GM21447 (cell line): ENCODE measurements at regions not wholly inside any gene's neighbourhood (a gene's known extent, or its start where the extent isn't known, plus 50 kb on each side); places are given as distances from the start of the nearest gene placed in this dataset.
A peak's percentile ranks its signal among the peaks of the same experiment; 100 is the strongest.

Experiments used
- ATAC-seq: cut with Tn5 transposase; IDR thresholded peaks from one replicate; pipeline ENCODE4 v1.9.1; 2021; ENCODE audit not compliant: unreplicated experiment

DNA sequence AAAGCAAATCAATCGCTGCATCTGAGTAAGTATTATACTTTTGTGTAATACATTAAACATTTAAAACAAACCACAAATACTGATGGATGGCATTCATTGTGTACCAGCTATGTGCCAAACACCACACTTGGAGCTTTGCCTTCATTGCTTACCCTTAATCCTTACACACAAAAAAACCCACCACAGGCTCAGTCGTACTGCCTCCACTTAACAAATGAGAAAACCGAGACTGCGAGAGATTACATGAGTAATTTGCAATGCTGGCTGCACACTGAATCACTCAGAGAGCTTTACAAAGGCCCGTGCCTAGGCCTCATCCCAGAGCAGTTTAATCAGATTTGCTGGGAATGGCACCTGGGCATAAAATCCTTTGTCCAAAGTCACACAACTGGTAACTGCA is 130.5 kb downstream of the EDN1 start:
- no peak for ATAC-seq

DNA sequence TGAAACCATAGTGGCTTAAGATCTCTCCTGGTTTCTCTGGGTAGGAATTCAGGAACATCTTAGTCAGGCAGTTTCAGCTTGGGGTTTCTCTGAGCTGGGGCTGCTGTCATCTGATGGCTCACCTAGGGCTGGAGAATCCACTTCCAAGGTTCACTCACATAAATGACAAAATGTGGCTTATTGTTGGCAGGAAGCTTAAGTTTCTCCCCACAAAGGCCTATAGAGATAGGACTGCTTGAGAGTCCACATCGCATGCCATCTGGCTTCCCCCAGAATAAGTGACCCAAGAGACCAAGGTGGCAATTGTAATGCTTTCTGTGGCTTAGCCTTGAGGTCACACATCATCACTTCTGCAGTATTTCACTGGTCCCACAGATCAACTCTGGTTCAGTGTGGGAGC is 131.4 kb downstream of the EDN1 start:
- no peak for ATAC-seq

DNA sequence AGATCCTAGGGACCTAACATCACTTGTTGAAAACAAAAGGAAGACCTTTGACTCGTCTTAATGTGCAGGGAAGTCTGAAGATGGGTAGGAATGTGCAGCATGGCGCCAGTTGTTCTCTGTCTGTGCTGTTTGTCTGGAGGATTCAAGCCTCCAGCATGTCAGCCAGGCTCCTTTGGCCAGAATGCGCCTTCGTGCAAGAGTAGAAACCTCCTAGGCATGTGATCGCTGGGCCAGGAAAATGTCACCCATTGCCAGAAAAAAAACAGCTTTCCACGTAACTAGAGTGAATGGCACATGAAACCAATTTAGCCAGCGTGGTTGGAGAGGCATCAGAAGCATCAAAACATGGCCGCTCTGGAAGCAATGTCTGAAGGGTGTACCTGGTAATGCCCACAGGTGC is 132.7 kb downstream of the EDN1 start:
- ATAC-seq: no peak

GRCh38 chr6:12423832-12424231 is 133.7 kb downstream of the EDN1 start:
- ATAC-seq: no peak

GRCh38 chr6:12426121-12426520 is 136.0 kb downstream of the EDN1 start:
- ATAC-seq: no peak

GRCh38 chr6:12431023-12431422 is 140.9 kb downstream of the EDN1 start:
- ATAC-seq: no peak

DNA sequence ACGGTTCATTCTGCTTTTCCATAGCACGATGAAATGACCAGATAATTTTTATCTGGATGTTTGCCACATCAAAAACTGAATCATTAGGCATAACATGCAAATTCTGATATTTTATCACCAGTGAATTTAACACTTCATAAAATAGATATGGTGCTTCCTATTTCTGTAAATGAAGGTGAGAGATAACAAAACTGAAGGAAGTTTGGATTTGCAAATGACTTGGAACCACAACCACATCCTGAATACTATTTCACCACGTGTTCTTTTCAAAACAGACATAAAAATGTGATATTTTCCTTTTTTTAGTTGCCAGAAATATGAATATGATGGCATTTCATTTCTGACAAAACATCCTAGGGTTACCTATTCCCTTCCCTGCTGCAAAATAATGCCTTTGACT is 146.1 kb downstream of the EDN1 start:
- no peak for ATAC-seq

- ATAC-seq: no peak
Observed at GRCh38 chr6:12436683-12437082, 146.5 kb downstream of the EDN1 start.

GRCh38 chr6:12439296-12439695 is 149.1 kb downstream of the EDN1 start:
- no peak for ATAC-seq

DNA sequence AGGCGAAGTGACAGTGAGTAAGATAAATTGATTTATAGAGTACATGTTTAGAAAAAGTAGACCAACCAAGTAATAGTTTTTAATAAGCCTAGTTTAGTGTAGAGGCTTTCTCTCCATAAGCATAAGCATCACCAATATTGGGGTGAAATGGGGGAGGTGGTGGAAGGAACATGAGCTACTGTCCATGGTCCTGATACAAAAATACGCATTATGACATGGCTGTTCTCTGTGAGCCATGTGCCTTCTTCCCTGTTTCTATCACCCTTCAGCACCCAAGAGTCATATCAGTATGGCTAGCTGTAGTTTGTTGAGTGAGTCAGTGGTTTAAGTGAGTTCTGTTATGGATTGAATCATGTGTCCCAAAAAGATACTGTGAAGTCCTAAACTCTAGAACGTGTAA is 150.8 kb downstream of the EDN1 start:
- ATAC-seq: no peak

- no peak for ATAC-seq
Observed at GRCh38 chr6:12442455-12442854, 152.3 kb downstream of the EDN1 start.

GRCh38 chr6:12446394-12446793 is 156.2 kb downstream of the EDN1 start:
- no peak for ATAC-seq

GRCh38 chr6:12449447-12449846 is 159.3 kb downstream of the EDN1 start:
- ATAC-seq: no peak

DNA sequence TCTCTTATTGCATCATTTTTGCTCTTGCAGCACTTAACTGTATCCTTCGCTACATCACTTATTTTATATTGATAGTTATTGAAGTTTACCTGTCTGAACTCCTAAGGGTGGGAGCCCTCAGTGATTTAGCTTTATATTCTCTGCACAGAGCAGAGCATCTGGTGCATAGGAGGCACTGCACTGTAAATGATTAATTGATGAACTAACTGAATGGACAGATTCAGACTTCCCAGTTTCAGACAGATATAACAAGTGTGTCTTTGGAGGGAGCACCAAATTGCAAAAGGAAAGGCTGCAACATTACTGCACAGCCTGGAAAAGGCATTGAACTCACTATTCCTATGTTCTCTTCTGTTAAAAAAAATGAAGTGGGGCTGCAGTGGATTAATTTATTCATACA is 160.3 kb downstream of the EDN1 start:
- peak; percentile 60 for ATAC-seq

DNA sequence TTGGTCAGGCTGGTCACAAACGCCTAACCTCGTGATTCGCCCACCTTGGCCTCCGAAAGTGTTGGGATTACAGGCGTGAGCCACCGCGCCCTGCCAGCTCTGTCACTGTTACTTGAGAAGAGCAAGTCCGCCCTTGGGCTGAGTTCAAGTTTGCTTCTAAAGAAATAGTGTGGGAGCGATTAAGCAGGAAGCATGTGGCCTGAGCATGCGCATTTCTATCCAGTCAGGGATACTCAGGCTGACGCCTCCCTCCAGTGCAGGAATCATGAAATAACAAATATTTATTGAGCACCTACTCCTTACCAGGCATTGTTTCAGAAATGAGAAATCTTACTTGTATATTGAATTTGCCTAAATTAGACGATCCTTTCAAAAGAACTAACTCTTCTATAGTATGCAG is 166.2 kb downstream of the EDN1 start:
- no peak for ATAC-seq

GRCh38 chr6:12457094-12457493 is 166.9 kb downstream of the EDN1 start:
- ATAC-seq: no peak

- no peak for ATAC-seq
Observed at GRCh38 chr6:12458558-12458957, 168.4 kb downstream of the EDN1 start.

DNA sequence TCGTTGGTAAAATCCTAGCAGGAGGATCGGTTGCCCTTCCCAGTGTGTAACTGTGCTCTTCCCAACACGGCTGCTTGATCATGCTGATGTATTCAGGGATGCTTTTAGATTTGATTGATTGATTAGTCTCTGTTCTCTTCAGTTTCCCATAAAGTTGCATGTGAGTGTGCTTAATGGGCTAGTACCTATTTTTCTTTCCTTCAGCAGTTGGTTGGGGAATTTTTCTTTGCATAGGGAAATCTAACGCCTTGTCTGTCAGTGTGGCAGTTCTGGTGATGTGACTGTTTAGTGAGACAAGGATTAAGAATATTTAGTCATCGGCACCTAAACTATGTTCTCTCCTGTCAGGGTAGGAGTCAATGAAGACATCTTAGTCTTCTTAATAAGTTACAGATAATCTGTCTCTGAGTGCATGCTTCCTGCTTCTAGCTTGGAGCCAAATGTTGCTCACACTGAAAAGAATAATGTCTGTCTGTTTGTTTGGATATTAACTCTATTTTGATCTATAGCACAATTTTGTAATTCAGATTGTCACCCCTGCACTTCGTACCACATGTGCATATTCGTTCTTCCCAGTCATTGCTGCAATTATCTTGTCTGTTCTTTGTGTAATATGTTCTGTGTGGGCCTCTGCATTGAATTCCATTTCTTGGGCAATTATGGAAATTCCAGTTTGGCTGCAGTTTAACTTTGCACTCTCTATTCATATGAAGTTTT is 169.9 kb downstream of the EDN1 start:
- ATAC-seq: no peak

GRCh38 chr6:12467706-12468670 is 177.8 kb downstream of the EDN1 start:
- ATAC-seq: no peak

- no peak for ATAC-seq
Observed at GRCh38 chr6:12472601-12473038, 182.5 kb downstream of the EDN1 start.

GRCh38 chr6:12473494-12473893 is 183.3 kb downstream of the EDN1 start:
- no peak for ATAC-seq
